Lower leg skin (tissue), 3 donors: ENCODE measurements at regions not wholly inside any gene's neighbourhood (a gene's known extent, or its start where the extent isn't known, plus 50 kb on each side); places are given as distances from the start of the nearest gene placed in this dataset.

Source experiments
- CTCF ChIP-seq, 3 donors: fragments of 450-650 bp; IDR thresholded peaks; one replicate each; pipeline ENCODE4 v1.5.1; 2016; ENCODE audit warnings: antibody characterized with exemption in 3 of 3, mild to moderate bottlenecking in 3 of 3, moderate library complexity in 2 of 3
- POLR2A ChIP-seq, 2 donors: fragments of 450-650 bp; IDR thresholded peaks; one replicate each; pipeline ENCODE4 v1.6.1; 2016 to 2017; ENCODE audit warnings: antibody characterized with exemption in 2 of 2, mild to moderate bottlenecking in 1 of 2, moderate library complexity in 1 of 2

GRCh38 chr9:102770704-102771103 is 224.4 kb upstream of the CYLC2 start:
- TF ChIP-seq POLR2A (IDR thresholded peaks at IDR 0.05), result no peak
- no peak for TF ChIP-seq CTCF (IDR thresholded peaks at IDR 0.05)
